Activated T-cell treated with anti-CD3 and anti-CD28 coated beads, Interleukin-2, amount 50 U/mL, for 24 hours (primary cell): ENCODE measurements at regions not wholly inside any gene's neighbourhood (a gene's known extent, or its start where the extent isn't known, plus 50 kb on each side); places are given as distances from the start of the nearest gene placed in this dataset.
"Not testable (repeated sequence)": the region's sequence is repeated elsewhere in the genome, so short reads cannot be mapped to it uniquely, and the experiment has no call there.

Experiments used
- DNase-seq: peaks from one replicate; pipeline ENCODE4 v3.0.0-alpha.2; 2020
- H3K27ac Mint-ChIP-seq: 2 replicates; pipeline ENCODE4 v1.8.0; 2020; ENCODE audit warnings: mild to moderate bottlenecking, mixed read lengths
- H3K27me3 Mint-ChIP-seq: 2 replicates; pipeline ENCODE4 v1.8.0; 2020; ENCODE audit warnings: mixed read lengths
- H3K36me3 Mint-ChIP-seq: 2 replicates; pipeline ENCODE4 v1.8.0; 2020; ENCODE audit warnings: low read depth, mixed read lengths
- H3K4me1 Mint-ChIP-seq: 2 replicates; pipeline ENCODE4 v1.8.0; 2020; ENCODE audit warnings: low read depth, mixed read lengths
- H3K4me3 Mint-ChIP-seq: 2 replicates; pipeline ENCODE4 v1.8.0; 2020; ENCODE audit warnings: mild to moderate bottlenecking, moderate library complexity, mixed read lengths
- H3K9me3 Mint-ChIP-seq: 2 replicates; pipeline ENCODE4 v1.8.0; 2020; ENCODE audit warnings: mixed read lengths

DNA sequence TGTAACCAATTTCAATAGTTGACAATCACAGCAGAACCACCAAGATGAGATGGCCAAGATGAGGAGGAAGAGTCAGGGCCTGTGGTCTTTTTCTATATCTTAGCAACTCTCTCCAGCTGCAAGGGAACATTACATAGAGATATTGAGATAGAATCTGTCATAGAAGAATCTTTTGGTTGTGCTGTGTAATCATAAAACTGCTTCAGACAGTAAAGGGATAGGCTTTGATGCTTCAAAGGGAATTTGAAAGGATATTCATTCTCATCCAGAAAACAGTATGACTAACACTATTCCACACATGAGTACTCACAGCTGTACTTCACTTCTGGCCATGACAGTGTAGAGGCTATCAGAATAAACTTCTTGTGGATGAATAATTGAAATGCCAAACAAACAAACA lies 145.9 kb downstream of the YIPF5 start:
- DNase-seq: no peak
- no peaks in the 10 kb centered on the region for H3K27me3 Mint-ChIP-seq
- H3K27ac Mint-ChIP-seq: no peak overlapping the region
- H3K9me3 Mint-ChIP-seq: peaks cover 3% of the 10 kb centered on the region
- no peak overlapping the region for H3K4me3 Mint-ChIP-seq
- no peaks in the 10 kb centered on the region for H3K36me3 Mint-ChIP-seq
- H3K4me1 Mint-ChIP-seq: no peaks in the 10 kb centered on the region

DNA sequence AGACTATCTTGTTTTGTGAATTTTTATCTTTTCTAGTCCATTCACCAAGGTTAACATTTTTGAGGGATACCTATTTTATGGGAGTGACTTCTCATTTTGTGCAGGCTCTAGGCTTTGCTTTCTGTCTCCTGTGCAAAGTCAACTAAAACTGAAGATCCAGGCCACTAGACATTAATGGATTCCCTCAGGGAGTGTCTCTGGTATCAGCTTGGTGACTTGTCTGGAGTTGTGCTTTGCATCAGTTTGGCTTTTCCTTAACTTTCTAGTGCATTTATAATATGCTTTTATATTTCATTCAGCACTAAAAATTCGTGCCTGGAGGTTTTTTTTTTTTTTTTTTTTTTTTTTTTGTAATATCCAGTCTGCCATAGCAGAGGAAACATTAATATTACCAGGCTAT lies 144.2 kb downstream of the YIPF5 start:
- H3K4me3 Mint-ChIP-seq: no peak overlapping the region
- no peaks in the 10 kb centered on the region for H3K4me1 Mint-ChIP-seq
- peaks cover 3% of the 10 kb centered on the region for H3K9me3 Mint-ChIP-seq
- DNase-seq: no peak
- H3K36me3 Mint-ChIP-seq: no peaks in the 10 kb centered on the region
- no peak overlapping the region for H3K27ac Mint-ChIP-seq
- H3K27me3 Mint-ChIP-seq: no peaks in the 10 kb centered on the region

DNA sequence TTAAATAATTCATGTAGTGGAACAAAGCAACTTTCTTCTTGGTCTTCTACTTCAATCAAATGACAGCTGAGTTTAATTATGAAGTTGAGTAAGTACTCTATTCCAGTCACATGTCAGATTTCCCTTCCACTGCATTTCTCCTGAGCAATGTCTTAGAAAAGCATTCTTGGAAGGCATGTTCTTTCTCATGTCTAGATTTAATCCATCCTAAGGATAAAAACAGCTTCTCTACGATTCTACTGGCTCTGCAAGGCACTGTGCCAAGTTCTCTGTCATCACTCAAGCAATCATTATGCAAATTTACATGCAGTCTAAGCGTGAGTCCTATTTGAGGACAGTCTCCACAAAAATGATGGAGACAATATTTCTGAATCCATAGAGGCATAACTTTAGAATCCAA lies 142.4 kb downstream of the YIPF5 start:
- DNase-seq: no peak
- no peaks in the 10 kb centered on the region for H3K4me1 Mint-ChIP-seq
- H3K27me3 Mint-ChIP-seq: no peaks in the 10 kb centered on the region
- H3K27ac Mint-ChIP-seq: no peak overlapping the region
- H3K4me3 Mint-ChIP-seq: no peak overlapping the region
- H3K36me3 Mint-ChIP-seq: no peaks in the 10 kb centered on the region
- H3K9me3 Mint-ChIP-seq: no peaks in the 10 kb centered on the region

- no peak for DNase-seq
- Mint-ChIP-seq H3K27ac (no peak overlapping the region), H3K9me3 (no peaks in the 10 kb centered on the region), H3K36me3 (no peaks in the 10 kb centered on the region), H3K4me1 (no peaks in the 10 kb centered on the region), H3K27me3 (no peaks in the 10 kb centered on the region), H3K4me3 (no peak overlapping the region)
Observed at GRCh38 chr5:144028636-144029035, 141.8 kb downstream of the YIPF5 start.

DNA sequence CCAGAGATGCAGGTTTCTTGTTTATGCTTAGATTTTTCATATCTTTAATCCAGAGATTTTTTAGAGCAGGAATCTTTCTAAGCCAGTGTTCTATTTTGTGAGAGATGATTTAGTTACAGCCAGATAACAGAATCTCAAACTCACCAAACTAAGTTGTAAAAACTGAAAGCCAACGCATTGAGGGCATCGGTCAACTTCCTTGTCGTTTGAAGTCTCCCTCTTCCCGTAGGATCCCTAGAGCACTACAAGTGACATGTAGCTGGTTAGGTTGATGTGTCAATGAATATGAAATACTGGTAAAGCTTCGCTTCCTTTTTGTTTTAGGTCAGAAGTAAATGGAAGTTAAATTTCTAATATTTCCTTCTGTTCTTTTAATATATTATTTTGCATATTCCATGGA lies 139.6 kb downstream of the YIPF5 start:
- DNase-seq: no peak
- no peaks in the 10 kb centered on the region for H3K4me1 Mint-ChIP-seq
- H3K36me3 Mint-ChIP-seq: no peaks in the 10 kb centered on the region
- H3K27ac Mint-ChIP-seq: no peak overlapping the region
- no peak overlapping the region for H3K4me3 Mint-ChIP-seq
- H3K27me3 Mint-ChIP-seq: peaks cover 13% of the 10 kb centered on the region
- H3K9me3 Mint-ChIP-seq: no peaks in the 10 kb centered on the region

- no peak overlapping the region for H3K4me3 Mint-ChIP-seq
- no peak overlapping the region for H3K27ac Mint-ChIP-seq
- H3K27me3 Mint-ChIP-seq: peaks cover 13% of the 10 kb centered on the region
- no peaks in the 10 kb centered on the region for H3K9me3 Mint-ChIP-seq
- no peaks in the 10 kb centered on the region for H3K36me3 Mint-ChIP-seq
- no peaks in the 10 kb centered on the region for H3K4me1 Mint-ChIP-seq
- DNase-seq: no peak
Observed at GRCh38 chr5:144032375-144032774, 138.1 kb downstream of the YIPF5 start.

DNA sequence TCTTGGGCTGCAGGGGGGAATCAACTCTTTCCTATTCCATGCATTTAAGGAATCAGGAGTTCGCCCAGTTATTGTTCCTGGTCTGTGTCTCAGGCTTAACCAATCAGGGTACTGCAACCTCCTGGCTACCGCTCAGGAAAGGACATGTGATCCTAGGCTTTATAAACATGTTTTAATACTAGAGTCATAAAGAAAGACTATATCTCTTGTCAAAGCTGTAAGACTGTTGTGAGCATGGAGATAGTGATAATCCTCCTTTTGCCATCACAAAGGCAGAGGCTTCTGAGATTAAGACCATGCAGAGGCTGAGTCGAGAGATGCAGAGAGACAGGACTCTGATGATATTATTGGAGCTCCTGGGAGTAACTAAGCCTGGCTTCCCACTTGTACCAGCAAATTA lies 137.0 kb downstream of the YIPF5 start:
- Mint-ChIP-seq H3K4me1 (no peaks in the 10 kb centered on the region), H3K36me3 (no peaks in the 10 kb centered on the region), H3K27me3 (peaks cover 13% of the 10 kb centered on the region), H3K9me3 (no peaks in the 10 kb centered on the region), H3K4me3 (no peak overlapping the region), H3K27ac (no peak overlapping the region)
- DNase-seq: no peak

DNA sequence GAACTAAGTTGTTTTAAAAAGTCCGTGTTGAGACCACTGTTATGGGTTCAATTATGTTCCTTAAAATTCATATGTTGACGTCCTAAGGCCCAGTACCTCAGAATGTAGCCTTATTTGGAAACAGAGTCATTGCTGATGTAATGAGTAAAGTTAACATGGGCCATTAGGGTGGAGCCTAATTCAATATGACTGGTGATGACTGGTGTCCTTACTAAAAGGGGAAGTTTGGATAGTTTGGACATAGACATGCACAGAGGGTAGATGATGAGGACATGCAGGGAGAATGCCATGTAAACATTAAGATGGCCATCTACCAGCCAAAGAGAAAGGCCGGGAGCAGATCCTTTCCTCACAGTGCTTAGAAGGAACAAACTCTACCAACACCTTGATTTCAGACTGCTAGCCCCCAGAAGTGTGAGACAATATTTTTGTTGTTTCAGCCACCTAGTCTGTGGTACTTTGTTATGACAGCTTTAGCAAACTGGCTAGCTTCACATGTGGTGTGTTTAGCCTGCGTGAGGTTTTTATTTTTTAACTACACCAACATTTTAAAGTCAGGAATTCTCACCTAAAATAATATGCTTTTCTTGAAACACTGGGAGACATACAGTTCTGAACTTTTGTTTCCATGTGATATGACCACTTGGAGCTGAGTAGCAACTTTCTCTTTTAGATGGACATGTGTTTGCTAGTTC lies 135.3 kb downstream of the YIPF5 start:
- Mint-ChIP-seq H3K36me3 (no peaks in the 10 kb centered on the region), H3K9me3 (no peaks in the 10 kb centered on the region), H3K4me1 (no peaks in the 10 kb centered on the region), H3K27me3 (peaks cover 13% of the 10 kb centered on the region), H3K4me3 (no peak overlapping the region), H3K27ac (no peak overlapping the region)
- DNase-seq: no peak

GRCh38 chr5:144036476-144036875 lies 134.0 kb downstream of the YIPF5 start:
- H3K9me3 Mint-ChIP-seq: no peaks in the 10 kb centered on the region
- no peak for DNase-seq
- no peaks in the 10 kb centered on the region for H3K4me1 Mint-ChIP-seq
- H3K4me3 Mint-ChIP-seq: no peak overlapping the region
- no peak overlapping the region for H3K27ac Mint-ChIP-seq
- no peaks in the 10 kb centered on the region for H3K36me3 Mint-ChIP-seq
- H3K27me3 Mint-ChIP-seq: peaks cover 13% of the 10 kb centered on the region

DNA sequence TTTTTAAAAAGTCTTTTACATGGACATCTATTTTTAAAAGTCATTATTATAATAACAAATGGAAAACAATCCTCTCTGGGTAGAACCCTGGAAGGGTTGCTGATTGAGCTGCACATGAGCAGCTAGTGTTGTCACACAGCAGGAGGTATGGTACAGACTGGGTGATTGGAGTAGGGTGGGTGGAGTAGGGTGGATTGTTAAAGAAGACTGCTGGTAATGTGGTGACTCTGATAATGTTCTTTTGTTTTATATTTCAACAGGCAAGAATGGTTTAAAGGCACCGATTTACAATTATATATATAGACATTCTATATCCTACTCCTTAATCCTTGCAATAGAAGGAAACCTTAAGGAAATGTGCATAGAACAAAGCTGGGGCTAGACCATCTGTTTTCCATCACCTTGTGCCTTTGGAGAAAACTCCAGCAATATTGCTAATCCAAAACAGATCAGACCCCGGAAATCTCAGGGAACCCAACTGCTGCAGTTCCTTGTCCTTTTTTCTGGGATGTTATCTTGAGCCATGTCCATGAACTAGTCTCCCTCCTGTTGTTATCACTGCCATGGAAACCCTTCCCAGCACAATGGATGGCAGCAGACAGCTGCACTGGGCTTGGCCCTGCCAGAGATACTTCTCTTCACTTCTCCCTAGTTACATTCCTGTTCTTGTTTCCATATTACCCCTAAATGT lies 129.7 kb downstream of the YIPF5 start:
- H3K27ac Mint-ChIP-seq: no peak overlapping the region
- H3K9me3 Mint-ChIP-seq: no peaks in the 10 kb centered on the region
- H3K4me3 Mint-ChIP-seq: no peak overlapping the region
- peaks cover 9% of the 10 kb centered on the region for H3K27me3 Mint-ChIP-seq
- H3K36me3 Mint-ChIP-seq: no peaks in the 10 kb centered on the region
- H3K4me1 Mint-ChIP-seq: no peaks in the 10 kb centered on the region
- DNase-seq: no peak

- Mint-ChIP-seq H3K4me3 (no peak overlapping the region), H3K4me1 (no peaks in the 10 kb centered on the region), H3K36me3 (no peaks in the 10 kb centered on the region), H3K27me3 (peaks cover 7% of the 10 kb centered on the region), H3K27ac (no peak overlapping the region), H3K9me3 (no peaks in the 10 kb centered on the region)
- no peak for DNase-seq
Observed at GRCh38 chr5:144042156-144042555, 128.3 kb downstream of the YIPF5 start.

- Mint-ChIP-seq H3K4me1 (no peaks in the 10 kb centered on the region), H3K36me3 (no peaks in the 10 kb centered on the region), H3K27me3 (peaks cover 21% of the 10 kb centered on the region), H3K4me3 (no peak overlapping the region), H3K9me3 (no peaks in the 10 kb centered on the region), H3K27ac (no peak overlapping the region)
- no peak for DNase-seq
Observed at GRCh38 chr5:144048259-144048856, 122.1 kb downstream of the YIPF5 start.

DNA sequence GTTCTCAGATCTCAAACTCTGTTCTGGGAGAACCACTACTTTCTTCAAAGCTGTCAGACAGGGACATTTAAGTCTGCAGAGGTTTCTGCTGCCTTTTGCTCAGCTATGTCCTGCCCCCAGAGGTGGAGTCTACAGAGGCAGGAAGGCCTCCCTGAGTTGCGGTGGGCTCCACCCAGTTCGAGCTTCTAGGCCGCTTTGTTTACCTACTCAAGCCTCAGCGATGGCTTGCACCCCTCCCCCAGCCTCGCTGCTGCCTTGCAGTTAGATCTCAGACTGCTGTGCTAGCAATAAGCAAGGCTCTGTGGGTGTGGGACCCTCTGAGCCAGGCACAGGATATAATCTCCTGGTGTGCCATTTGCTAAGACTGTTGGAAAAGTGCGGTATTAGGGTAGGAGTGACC lies 115.1 kb downstream of the YIPF5 start:
- not testable (repeated sequence) for H3K27ac Mint-ChIP-seq, H3K4me1 Mint-ChIP-seq, H3K9me3 Mint-ChIP-seq, H3K4me3 Mint-ChIP-seq, H3K36me3 Mint-ChIP-seq, DNase-seq
- H3K27me3 Mint-ChIP-seq: peaks cover 36% of the 10 kb centered on the region

DNA sequence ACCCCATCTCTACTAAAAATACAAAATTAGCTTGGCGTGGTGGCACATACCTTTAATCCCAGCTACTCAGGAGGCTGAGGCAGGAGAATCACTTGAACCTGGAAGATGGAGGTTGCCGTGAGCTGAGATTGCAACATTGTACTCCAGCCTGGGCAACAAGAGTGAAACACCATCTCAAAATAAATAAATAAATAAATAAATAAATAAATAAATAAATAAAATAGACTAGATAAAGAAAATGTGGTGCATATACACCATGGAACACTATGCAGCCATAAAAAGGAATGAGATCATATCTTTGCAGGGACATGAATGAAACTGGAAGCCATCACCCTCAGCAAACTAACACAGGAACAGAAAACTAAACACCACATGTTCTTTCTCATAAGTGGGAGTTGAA lies 110.4 kb downstream of the YIPF5 start:
- not testable (repeated sequence) for H3K36me3 Mint-ChIP-seq, H3K27ac Mint-ChIP-seq, H3K4me3 Mint-ChIP-seq, DNase-seq, H3K4me1 Mint-ChIP-seq
- peaks cover 14% of the 10 kb centered on the region for H3K27me3 Mint-ChIP-seq
- H3K9me3 Mint-ChIP-seq: peaks cover 14% of the 10 kb centered on the region

DNA sequence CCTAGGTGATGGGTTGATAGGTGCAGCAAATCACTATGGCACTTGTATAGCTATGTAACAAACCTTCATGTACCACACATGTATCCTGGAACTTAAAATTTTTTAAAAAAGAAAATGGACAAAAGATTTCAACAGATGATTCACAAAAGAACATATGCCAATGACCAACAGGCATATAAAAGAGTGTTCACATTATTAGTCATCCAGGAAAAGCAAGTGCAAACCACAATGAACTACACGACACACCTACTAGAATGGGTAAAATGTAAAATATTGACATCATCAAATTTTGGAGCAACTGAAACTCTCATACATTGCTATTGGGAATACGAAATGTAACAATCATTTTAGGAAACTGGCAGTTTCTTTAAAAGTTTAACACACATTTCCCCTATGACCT lies 109.9 kb downstream of the YIPF5 start:
- Mint-ChIP-seq H3K27ac (no peak overlapping the region), H3K4me3 (no peak overlapping the region), H3K36me3 (no peaks in the 10 kb centered on the region), H3K27me3 (peaks cover 14% of the 10 kb centered on the region), H3K9me3 (peaks cover 14% of the 10 kb centered on the region), H3K4me1 (peaks cover 4% of the 10 kb centered on the region)
- DNase-seq: no peak
